ENCODE measurements at regions not wholly inside any gene's neighbourhood (a gene's known extent, or its start where the extent isn't known, plus 50 kb on each side); places are given as distances from the start of the nearest gene placed in this dataset.

DNA sequence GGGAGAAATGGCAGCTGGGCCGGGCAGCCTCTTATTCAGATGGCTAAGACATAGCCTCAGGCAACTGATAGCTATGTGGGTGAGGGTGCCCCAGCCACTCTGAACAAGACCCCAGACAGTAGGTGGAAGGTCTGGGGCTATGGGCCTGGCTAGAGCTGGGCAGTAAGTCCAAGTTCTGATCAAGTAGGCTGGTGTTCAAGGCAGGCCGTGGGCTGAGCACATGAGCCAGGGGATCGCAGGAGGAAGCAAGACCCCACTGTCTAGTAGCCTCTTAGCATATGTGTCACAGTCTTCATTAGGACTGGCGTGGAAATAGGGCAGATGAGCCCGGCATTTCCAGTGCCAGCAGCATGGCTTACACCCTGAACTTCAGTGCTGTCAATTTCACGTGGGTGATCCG lies 192.1 kb downstream of the ADAMTS15 start:
- DNase-seq (ENCODE audit: low spot score): no peak

DNA sequence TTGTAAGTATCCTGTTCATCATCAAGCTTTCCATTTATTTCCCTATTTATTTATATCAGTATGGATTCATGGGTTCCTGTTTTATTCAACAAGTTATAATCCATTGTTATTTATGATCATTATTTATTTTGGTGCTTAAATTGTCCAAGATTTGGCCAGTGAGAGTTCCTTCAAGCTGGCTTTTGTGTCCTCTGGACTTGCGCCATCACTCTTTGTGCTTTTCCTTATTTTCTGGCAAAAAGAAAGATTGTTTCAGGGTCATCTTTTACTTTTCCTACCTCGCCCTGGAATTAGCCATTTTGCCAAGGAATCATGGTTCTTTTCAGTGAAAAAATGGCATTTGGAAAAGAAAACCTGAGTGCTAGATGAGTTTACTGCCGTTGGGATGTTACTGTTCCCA lies 193.4 kb downstream of the ADAMTS15 start:
- DNase-seq (ENCODE audit: low spot score): no peak

DNA sequence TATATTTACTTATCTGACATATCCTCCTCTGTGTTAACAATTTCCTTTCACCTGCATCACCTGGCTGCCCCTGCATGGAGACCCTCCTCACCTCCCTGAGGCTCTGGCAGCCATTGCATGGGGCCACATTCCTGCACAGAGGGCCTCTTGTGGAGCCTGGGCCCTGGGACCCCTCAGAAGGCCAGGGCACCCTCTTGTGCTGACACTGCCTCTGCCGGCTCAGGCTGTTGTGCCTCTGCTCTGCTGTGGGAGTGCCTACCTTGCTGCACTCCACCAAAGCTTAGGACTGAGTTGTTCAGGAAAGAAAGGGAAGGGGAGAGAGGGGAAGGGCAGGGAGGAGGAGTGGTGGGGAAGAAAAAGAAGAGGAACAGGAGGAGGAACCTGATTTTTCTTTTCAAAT lies 194.5 kb downstream of the ADAMTS15 start:
- DNase-seq (ENCODE audit: low spot score): no peak

DNA sequence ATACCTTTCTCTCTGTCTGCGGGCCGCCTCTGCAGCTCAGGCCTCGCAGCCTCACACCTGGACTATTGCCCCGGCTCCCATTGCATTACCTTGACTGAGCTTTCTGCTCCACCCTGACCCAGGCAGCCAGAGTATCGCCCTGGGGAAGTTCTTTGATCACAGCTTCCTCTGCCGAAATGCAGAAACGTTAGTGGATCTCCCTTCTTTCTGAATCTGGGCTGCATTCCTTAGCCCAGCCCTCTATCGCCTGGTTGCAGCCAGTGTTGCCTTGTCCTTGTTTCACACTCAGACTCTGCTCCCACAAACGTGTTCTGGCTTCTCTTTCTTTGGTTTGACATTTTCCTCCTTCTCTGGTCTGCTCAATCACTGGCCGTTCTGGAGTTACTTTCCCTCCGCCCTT lies 195.7 kb downstream of the ADAMTS15 start:
- peak; percentile 52 for DNase-seq (ENCODE audit: low spot score)

DNA sequence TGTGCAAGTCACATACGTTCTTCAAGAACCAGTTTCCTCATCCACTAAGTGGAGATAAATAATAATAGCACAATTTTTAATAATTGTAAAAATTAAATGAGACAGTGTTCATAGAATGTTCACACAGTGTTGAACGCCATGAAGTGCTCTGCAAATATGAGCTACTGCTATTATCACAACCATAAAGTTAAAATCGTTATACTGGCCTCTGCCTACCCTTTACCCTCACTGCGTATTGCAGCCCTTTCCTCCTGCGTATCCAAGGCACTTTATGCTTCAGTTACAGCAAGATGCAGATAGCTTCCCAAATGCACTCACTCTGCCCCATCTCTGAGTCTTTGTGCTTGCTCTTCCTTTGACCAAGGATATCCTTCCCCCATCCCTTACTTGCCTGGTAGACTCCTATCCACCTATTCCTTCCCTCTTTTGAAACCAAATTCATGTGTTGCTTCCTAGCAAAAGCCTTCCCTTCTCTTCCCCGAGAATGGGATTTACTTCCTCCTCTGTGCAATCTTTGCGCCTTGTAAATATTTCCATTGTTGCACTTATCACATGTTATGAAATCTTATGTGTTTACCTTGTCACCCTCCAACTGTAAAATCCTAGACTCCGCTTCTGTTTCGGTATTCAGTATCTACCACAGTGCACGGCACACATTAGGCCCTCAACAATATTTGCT lies 196.9 kb downstream of the ADAMTS15 start:
- DNase-seq (ENCODE audit: low spot score): no peak

DNA sequence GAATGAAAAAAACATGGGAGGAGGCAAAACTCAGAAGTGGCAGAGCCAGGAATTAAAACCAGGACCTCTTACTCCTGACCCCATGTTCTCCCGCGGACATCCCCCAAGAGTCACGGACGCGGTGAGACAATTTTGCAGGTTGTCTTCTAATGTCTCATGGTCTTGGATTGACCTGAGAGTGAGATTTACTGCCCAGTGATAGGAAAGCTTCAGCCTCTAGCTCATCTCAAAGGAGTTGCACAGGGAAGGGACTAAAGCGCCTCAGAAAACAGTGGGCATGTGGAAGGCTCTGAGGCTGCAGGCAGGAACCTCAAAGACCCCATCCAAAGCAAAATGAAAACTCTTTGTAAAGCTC lies 197.4 kb downstream of the ADAMTS15 start:
- no peak for DNase-seq (ENCODE audit: low spot score)

DNA sequence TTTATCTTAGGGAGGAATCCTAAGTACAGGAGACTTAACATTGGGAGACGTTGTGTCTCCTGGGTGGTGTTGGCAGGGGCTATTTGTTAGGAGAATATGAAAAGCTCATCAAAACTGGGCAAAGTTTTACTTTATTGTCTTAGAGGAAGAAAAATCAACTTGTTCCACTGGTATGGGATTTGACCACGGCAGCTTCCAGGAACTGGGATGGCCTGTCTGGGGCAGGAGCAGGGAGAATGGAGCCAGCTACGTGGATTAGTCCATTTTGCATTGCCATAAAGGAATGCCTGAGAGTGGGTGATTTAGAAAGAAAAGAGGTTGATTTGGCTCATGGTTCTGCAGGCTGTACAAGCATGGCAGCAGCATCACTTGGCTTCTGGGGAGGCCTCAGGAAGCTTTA lies 198.4 kb downstream of the ADAMTS15 start:
- no peak for DNase-seq (ENCODE audit: low spot score)

DNA sequence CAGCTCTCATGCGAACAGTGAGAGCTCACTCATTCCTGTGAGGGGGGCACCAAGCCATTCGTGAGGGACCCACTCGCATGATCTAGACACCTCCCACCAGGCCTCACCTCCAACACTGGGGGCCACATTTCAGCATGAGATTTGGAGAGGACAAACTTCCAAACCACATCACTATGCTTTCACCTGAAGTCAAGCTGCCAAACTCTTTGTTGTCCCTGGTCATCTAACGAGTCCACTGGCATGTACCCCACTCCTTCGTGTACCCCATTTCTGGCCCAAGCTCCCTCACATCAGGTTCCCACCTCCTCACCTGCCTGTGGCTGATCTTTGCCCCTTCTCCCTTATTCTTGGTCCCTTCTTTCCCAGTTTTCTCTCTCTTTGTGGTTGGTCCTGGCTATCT lies 198.9 kb downstream of the ADAMTS15 start:
- no peak for DNase-seq (ENCODE audit: low spot score)

DNA sequence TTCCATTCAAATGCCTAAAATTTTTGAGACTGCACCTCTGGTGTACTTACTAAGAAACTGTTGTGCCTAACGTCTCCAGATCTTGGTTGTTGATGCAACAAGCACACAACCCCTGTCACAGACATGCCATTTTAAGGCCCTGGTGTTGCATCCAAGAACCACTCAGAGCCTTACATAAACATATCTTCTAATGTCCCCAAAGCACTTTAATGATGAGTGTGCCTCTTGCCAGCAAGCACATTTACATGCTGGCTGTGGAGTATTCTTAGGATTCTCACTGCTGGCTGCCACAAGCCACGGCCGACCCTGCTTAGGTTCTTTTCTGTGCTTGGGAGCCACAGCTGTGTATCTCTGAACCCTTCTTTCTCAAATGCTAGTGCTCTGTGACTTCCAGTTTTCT lies 201.4 kb downstream of the ADAMTS15 start:
- no peak for DNase-seq (ENCODE audit: low spot score)

DNA sequence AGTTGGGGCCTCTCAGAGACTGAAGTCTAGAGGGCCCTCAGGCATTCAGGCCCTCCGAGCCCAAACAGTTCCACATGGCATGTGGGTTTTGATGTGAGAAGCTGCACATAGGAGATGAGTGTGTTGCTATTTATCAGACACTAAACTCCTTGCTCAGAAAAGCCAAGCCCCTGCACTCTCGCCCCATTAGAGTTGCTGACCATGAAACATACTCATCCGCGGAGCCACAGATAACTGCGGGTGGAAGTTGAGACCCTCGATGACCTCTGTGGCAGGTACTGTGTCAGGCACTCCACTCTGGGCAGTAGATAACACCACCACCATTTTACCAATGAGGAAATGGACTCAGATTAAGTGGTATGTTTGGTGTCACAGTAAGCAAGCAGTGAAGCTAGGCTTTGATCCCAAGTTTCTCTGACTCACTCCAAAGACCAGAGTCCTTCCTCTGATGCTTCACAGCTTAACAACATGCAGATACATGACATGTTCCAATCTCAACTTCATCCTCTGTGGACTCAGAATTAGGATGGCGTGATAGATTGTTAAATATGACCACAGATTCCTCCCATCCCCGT lies 202.1 kb downstream of the ADAMTS15 start:
- peak; percentile 61 for DNase-seq (ENCODE audit: low spot score)

DNA sequence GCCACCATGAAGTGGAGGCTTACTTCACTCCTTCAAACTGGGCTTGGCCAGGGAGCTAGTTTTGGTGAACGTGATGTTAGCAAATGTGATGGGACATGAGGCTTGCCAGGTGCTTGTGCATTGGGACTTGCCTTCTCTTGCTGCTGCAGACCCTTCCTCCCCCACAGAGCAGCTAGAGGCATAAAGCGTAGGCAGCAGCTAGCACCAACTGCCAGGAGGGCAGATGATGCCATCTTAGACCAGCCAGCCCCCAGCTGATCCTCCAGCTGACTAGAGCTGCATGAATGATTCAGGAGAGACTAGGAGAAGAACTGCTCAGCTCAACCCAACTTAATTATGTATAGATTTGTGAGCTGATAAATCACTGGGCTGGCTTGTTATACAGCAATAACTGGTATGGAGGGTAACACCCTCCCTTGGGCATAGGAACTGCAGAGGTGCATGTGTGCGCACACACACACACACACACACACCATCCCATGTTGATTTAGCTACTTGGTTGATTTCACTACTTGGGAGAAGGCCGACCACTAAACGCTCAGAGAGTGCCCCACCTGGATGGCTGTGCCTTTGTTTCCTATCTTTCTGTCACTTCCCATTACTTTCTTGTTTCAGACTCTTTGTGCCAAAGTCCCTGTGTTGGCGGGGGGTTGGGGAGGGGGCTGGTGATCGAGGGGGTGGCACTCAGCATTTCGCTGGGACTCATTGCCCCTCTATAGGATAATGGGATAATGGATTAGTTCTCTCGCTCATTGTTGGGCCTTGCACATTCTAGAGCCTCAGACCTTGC lies 202.8 kb downstream of the ADAMTS15 start:
- no peak for DNase-seq (ENCODE audit: low spot score)

DNA sequence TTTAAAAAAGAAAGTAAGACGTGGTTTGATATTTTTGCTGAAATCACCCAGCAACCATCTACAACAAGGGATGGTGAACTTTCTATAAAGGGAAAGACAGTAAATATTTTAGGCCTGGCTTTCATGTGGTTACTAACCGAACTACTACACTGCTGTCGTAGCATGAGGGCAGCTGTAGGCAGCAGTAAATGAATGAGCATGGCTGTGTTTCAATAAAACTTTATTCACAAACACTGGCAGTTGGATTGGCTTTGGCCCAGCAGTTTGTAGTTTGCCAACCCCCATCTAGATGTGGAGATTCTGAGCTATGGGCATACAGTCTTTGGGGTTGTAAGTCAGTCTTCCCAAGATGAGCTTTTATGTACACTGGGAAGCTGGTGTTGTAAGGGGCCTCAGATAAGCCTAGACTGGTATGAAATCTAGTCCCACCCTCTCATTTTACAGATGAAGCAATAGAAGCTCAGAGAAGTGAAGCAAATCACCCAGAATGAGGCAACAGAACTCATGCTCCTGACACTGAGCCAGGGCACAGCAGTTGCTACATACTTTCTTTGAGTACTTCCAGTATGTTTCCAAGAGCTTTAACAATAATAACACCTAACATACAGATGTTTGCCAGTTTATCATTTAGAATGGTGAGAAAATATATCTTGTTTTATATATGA lies 204.4 kb downstream of the ADAMTS15 start:
- peak; percentile 85 for DNase-seq (ENCODE audit: low spot score)

DNA sequence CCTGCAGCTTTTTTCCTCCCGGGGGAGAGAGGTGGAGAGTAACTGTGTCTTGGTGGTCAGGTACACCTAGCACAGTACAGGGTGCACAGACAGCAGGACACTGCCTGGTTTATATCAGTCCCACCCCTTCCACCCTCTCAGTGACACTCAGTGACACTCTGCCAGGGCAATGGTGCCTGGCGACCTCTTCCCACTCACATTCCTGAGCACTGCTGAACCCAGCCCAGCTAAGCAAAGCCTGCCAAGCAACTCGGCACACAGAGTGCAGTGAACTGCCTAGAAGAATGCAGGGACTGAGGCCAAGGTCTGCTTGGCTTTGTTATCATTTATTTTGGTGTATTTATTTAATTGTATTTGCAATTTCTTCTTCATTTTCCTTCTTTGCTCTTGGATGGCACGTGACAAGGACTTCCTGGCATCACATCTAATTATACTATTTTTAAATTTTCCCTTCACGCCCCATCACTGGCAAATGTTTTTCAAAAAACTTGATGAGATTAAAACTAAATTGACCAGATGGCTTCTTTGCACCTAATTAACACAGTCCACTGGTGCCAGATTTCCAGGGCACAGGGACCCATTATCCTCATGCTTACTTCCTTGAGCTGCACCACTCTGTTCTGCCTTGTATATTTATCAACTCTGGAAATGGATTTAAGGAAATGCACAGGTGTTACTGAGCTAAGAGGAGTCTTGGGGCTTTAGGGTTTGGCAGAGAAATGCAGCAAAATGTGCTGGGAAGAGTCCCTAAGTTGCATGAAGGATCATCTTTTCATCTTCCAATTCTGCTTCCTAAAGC lies 205.6 kb downstream of the ADAMTS15 start:
- peak; percentile 80 for DNase-seq (ENCODE audit: low spot score)

DNA sequence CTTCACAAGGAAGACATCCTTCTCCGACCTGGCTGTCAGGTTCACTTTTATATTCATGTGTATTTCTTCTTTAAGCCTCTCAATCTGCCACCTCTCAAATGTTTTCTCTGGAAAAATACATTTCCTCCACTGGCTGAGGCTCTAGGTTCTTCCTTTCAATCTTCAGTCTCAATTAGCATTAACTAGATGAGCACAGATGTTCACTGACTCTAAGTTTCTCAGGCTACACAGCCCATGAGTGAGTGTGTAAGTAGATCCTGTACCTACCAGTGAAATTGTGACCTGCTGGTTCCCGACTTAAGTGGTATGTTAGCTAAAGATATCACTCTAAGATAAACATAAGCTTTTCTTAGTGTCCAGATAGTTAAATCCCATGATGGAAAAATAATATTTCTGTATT lies 206.9 kb downstream of the ADAMTS15 start:
- DNase-seq (ENCODE audit: low spot score): no peak

DNA sequence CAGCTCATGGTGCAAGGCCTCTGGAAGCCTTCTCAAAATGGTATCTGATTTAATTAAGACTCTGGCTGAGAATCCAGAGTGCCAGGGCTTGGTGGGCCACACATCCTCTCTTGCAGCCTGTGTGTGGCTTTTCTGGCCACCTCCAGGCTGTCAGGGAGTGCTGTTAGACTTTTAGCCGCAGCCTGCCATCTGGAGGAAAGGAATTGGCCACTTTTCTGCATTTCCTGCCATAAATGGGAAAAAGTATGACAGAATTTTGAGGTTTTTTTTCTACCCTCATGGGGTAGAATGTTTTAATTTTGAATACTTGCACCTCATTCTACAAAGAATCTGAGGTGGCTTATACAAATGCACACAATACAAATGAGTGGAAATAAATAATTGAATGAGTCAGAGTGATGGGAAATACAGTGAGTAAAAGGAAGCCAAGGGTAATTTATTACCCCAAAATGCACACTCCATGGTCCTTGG lies 218.4 kb downstream of the ADAMTS15 start:
- DNase-seq (ENCODE audit: low spot score): no peak

DNA sequence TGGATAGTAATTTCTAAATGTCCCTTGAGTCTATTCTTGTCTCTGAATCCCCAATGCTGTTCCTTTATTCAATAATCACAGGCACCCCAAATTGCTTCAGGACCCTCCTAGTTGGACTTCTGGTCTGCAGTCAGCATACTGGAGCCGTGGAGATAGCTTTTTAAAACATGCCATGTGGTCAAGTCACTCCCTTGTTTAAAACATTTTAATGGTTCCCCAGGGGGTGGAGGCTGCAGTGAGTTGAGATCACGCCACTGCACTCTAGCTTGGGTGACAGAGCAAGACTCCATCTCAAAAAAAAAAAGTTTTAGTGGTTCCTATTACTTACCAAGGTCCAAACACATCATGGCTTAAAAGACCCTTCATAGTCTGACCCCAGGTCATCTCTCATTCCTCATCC lies 220.3 kb downstream of the ADAMTS15 start:
- DNase-seq (ENCODE audit: low spot score): no peak

DNA sequence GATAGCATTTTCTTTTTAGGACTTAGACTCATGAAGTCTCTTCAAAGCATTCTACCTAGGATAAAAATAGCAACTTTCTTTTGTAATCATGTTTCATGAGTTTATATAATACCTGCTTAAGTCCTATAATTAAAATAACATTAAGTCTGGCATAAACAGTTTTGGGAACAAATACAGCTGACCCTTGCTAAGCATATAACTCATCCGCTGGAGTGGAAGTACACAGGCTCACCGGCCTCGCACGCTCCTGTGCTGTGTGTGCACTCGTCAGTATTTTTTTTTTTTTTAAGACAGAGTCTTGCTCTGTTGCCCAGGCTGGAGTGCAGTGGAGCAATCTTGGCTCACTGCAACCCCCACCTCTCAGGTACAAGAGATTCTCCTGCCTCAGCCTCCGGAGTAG lies 221.8 kb downstream of the ADAMTS15 start:
- no peak for DNase-seq (ENCODE audit: low spot score)

DNA sequence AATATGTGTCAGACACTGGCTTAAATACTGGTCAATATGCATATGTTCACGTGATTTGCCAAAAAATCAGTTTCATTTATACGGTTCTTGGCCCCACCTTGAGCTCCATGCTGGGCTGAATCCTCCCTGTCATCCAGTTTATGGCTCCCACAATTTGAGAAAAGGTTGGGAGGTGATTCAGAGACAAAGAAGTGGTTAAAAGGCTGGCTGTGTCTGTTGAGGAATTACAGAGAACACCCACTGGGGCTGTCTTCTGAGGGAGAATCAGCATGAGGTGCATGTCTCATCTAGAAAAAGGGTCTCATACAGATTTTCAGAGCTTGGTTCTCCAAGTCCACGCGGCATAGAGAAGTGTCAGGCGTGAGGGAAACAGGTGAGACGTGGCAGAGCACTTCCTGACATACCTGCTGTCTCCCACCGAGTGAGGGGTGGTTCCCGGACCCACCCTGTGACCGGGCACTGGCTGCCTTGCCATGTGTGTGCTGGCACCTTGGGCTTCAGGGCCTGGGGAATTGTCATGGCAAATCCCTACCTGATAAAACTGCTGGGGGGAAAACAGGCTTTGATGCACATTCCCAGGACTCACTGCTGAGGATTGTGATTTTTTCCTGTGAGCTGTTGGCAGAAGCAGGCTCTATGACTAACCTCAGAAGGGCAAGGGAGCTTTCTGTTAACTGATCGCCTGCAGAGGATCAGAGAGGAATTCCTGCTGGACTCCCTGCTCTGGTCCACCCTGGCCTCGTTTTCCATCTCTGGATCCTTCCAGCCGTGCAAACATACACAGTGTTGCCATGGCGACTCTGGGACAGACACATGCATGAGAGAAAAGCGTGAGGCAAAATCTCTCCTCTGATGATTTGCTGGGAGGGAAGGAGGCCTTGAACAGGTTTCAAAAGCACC lies 223.6 kb downstream of the ADAMTS15 start:
- DNase-seq (ENCODE audit: low spot score): peak; percentile 98

DNA sequence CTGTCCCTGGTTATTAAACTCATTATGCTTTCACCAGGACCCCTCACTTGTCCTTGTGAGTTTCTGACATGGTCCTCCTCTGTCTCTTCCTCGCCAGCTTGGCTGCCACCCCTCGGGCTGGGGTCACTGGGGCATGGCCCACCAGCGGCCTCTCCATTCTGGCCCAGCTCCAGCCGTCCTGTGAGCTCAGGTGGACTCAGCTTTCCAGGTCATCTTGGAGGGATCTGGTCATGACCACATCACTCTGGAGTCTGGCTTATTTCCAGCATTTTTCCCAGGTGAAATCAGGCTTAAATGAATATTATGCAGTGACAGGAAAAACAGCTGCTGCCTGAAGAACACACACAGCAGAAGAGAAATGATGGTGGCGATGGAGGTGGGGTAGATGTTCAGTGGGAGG lies 224.5 kb downstream of the ADAMTS15 start:
- no peak for DNase-seq (ENCODE audit: low spot score)

DNA sequence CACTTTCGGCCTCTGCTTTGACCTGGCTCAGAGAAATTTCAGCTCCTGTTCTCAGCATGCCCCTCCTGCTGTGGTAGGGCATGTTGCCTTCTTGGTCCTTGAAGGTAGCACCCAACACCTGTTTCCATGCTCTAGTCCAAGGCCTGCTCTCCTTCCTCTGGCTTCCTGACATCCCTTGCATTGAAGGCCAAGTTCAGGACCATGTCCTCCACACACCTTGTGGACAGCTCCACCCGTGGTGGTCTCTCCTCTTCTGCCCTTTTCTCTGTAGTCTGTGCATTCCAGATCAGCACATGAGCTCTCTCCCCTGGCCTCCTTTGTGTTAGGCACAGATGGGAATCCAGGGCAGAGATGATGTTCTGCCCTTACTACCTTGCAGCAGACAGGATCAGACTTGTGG lies 225.3 kb downstream of the ADAMTS15 start:
- no peak for DNase-seq (ENCODE audit: low spot score)

All from umbilical cord (tissue), 1 donor.